HCT116 (cell line): ENCODE measurements at regions not wholly inside any gene's neighbourhood (a gene's known extent, or its start where the extent isn't known, plus 50 kb on each side); places are given as distances from the start of the nearest gene placed in this dataset.

Source experiments
- ATAC-seq: fragments of 200-7000 bp; cut with Tn5 transposase; 2 replicates; pipeline ENCODE4 v1.9.1; 2020; ENCODE audit warnings: mild to moderate bottlenecking, moderate library complexity
- BruUV-seq: library from RNA; stranded (reverse); fragments of 400-500 nt; replicated peaks from 2 replicates; lab custom pipeline; 2021; lab: Mats Ljungman, UMichigan
- CTCF ChIA-PET: fragments of 300-600 bp; sonication (Branson Sonifier 250); formaldehyde crosslinking; loops from one replicate; lab custom pipeline; 2021; ENCODE audit warnings: antibody characterized with exemption; lab: Charles Lee
- POLR2A ChIA-PET: fragments of 300-600, 350-600 bp; sonication (Branson Sonifier 250); formaldehyde crosslinking; loops from one replicate; lab custom pipeline; 2021; ENCODE audit warnings: antibody characterized with exemption; lab: Charles Lee
- RAD21 ChIA-PET, 2 experiments: fragments of 300-600 bp; sonication (Branson Sonifier 250); formaldehyde crosslinking; loops; one replicate each; lab custom pipeline; 2023; ENCODE audit warnings: low total read pairs in 2 of 2; ENCODE audit not compliant: uncharacterized antibody in 2 of 2, unreplicated experiment in 2 of 2, low non-redundant PET in 1 of 2; lab: Charles Lee
- DNase-seq: peaks from one replicate; pipeline ENCODE4 v3.0.0-alpha.2; 2010; ENCODE audit warnings: low read depth, low spot score
- H2AFZ ChIP-seq: fragments of 200-600 bp; shearing (Covaris generic), sonication (generic); 2 replicates; pipeline ENCODE4 v1.6.1; 2017; ENCODE audit warnings: low read depth, mixed run types, mixed read lengths, antibody characterized with exemption, low read length; ENCODE audit not compliant: poor library complexity, severe bottlenecking
- H3K27ac ChIP-seq: 2 replicates; pipeline ENCODE4 v1.5.1; 2012; ENCODE audit warnings: low read depth, low read length
- H3K27me3 ChIP-seq: fragments of 200-600 bp; sonication (generic); 2 replicates; pipeline ENCODE4 v1.6.1; 2016; ENCODE audit warnings: mixed run types, low read length, mixed read lengths; ENCODE audit not compliant: insufficient read depth
- H3K36me3 ChIP-seq, 2 experiments: fragments of 200-500 bp in 1 of 2; fragments of 200-600 bp in 1 of 2; sonication (Bioruptor generic) in 1 of 2; sonication (generic) in 1 of 2; 2 replicates each; pipeline versions ENCODE4 v1.5.1 to v1.6.1; 2014 to 2016; ENCODE audit warnings: low read length in 2 of 2, inconsistent platforms in 1 of 2, mixed read lengths in 1 of 2, mixed run types in 1 of 2; ENCODE audit not compliant: insufficient read depth in 2 of 2, control insufficient read depth in 1 of 2
- H3K4me1 ChIP-seq, 2 experiments: fragments of 200-600 bp in 1 of 2; sonication (generic) in 1 of 2; 2 replicates each; pipeline versions ENCODE4 v1.5.1 to v1.6.1; 2012 to 2017; ENCODE audit warnings: low read length in 2 of 2, inconsistent platforms in 1 of 2, mild to moderate bottlenecking in 1 of 2, mixed read lengths in 1 of 2, mixed run types in 1 of 2, moderate library complexity in 1 of 2; ENCODE audit not compliant: insufficient read depth in 2 of 2, control insufficient read depth in 1 of 2
- H3K4me2 ChIP-seq: fragments of 200-600 bp; sonication (generic); 2 replicates; pipeline ENCODE4 v1.6.1; 2017; ENCODE audit warnings: mixed run types, low read length, mixed read lengths
- H3K4me3 ChIP-seq, 2 experiments: fragments of 200-600 bp in 1 of 2; sonication (generic) in 1 of 2; replicated peaks in 1 of 2; 2 replicates each; pipeline ENCODE4 v1.5.1; 2011 to 2016; ENCODE audit warnings: low read length in 2 of 2, control low read depth in 1 of 2, low read depth in 1 of 2, mild to moderate bottlenecking in 1 of 2, mixed read lengths in 1 of 2, mixed run types in 1 of 2
- H3K79me2 ChIP-seq: fragments of 200-600 bp; sonication (generic); 2 replicates; pipeline ENCODE4 v1.6.1; 2017; ENCODE audit warnings: mild to moderate bottlenecking, mixed run types, low read length, moderate library complexity, mixed read lengths; ENCODE audit not compliant: insufficient read depth
- H3K9ac ChIP-seq: fragments of 200-600 bp; sonication (generic); 2 replicates; pipeline ENCODE4 v1.6.1; 2016; ENCODE audit warnings: low read length, mixed read lengths
- H3K9me2 ChIP-seq: fragments of 200-600 bp; sonication (generic), shearing (Covaris generic); 2 replicates; pipeline ENCODE4 v1.6.1; 2017; ENCODE audit warnings: mixed run types, mild to moderate bottlenecking, moderate library complexity; ENCODE audit not compliant: insufficient read depth
- H3K9me3 ChIP-seq, 2 experiments: fragments of 200-500 bp in 1 of 2; fragments of 200-600 bp in 1 of 2; sonication (Bioruptor generic) in 1 of 2; sonication (generic) in 1 of 2; 2 replicates each; pipeline ENCODE4 v1.6.1; 2014 to 2017; ENCODE audit warnings: low read length in 2 of 2, mixed read lengths in 2 of 2, inconsistent platforms in 1 of 2, low read depth in 1 of 2, mild to moderate bottlenecking in 1 of 2, mixed run types in 1 of 2, moderate library complexity in 1 of 2; ENCODE audit not compliant: control insufficient read depth in 1 of 2, insufficient read depth in 1 of 2
- H4K20me1 ChIP-seq: fragments of 200-600 bp; sonication (generic), shearing (Covaris generic); 2 replicates; pipeline ENCODE4 v1.6.1; 2017; ENCODE audit warnings: mixed run types, mild to moderate bottlenecking, moderate library complexity; ENCODE audit not compliant: insufficient read depth
- ATF3 ChIP-seq: IDR thresholded peaks from 2 replicates; pipeline ENCODE4 v1.6.1; 2012
- CBX3 ChIP-seq: IDR thresholded peaks from 2 replicates; pipeline ENCODE4 v1.6.1; 2012; ENCODE audit warnings: low read depth
- CEBPB ChIP-seq: IDR thresholded peaks from 2 replicates; pipeline ENCODE4 v1.6.1; 2012; ENCODE audit warnings: low read depth
- EGR1 ChIP-seq: IDR thresholded peaks from 2 replicates; pipeline ENCODE4 v1.6.1; 2012; ENCODE audit warnings: low read depth
- ELF1 ChIP-seq: IDR thresholded peaks from 2 replicates; pipeline ENCODE4 v1.6.1; 2012; ENCODE audit warnings: low read depth, borderline replicate concordance
- EZH2 ChIP-seq: fragments of 200-600 bp; sonication (generic); IDR thresholded peaks from 2 replicates; pipeline ENCODE4 v1.6.1; 2017; ENCODE audit warnings: antibody characterized with exemption, mixed run types
- FOSL1 ChIP-seq: IDR thresholded peaks from 2 replicates; pipeline ENCODE4 v1.6.1; 2012; ENCODE audit warnings: low read depth
- JUND ChIP-seq: IDR thresholded peaks from 2 replicates; pipeline ENCODE4 v1.6.1; 2012
- POLR2A ChIP-seq: IDR thresholded peaks from 2 replicates; pipeline ENCODE4 v1.7.0; 2011; ENCODE audit warnings: borderline replicate concordance; ENCODE audit not compliant: insufficient read depth, insufficient read length; ENCODE audit errors: extremely low read depth
- POLR2AphosphoS5 ChIP-seq: IDR thresholded peaks from 2 replicates; pipeline ENCODE4 v1.6.1; 2011; ENCODE audit warnings: mild to moderate bottlenecking, low read depth, low read length, moderate library complexity
- RAD21 ChIP-seq: IDR thresholded peaks from 2 replicates; pipeline ENCODE4 v1.6.1; 2012; ENCODE audit warnings: low read depth, mild to moderate bottlenecking
- SIN3A ChIP-seq: IDR thresholded peaks from 2 replicates; pipeline ENCODE4 v1.6.1; 2012; ENCODE audit warnings: low read depth
- SP1 ChIP-seq: IDR thresholded peaks from 2 replicates; pipeline ENCODE4 v1.6.1; 2012; ENCODE audit warnings: low read depth
- SRF ChIP-seq: IDR thresholded peaks from 2 replicates; pipeline ENCODE4 v1.6.1; 2012; ENCODE audit warnings: low read depth
- TCF7L2 ChIP-seq: IDR thresholded peaks from 2 replicates; pipeline ENCODE4 v1.7.0; 2011; ENCODE audit warnings: borderline replicate concordance, inconsistent platforms; ENCODE audit not compliant: insufficient read depth, insufficient read length; ENCODE audit errors: extremely low read depth
- ZNF274 ChIP-seq: fragments of 200-500 bp; sonication (Bioruptor generic); IDR thresholded peaks from 2 replicates; pipeline ENCODE4 v1.6.1; 2014; ENCODE audit warnings: mild to moderate bottlenecking, low read depth, low read length, inconsistent platforms
- intact Hi-C: fragments of 100-400 bp; cut with micrococcal nuclease; formaldehyde crosslinking; loops from 2 replicates; pipeline ENCODE4 v1.10.0; 2022
- TF ChIP-seq, protein P1 (sequence below): IDR thresholded peaks from 2 replicates; pipeline ENCODE4 v1.6.1; 2011; ENCODE audit warnings: mild to moderate bottlenecking, low read length, moderate library complexity; ENCODE audit not compliant: insufficient replicate concordance; ENCODE audit errors: extremely low read depth
- TF ChIP-seq, protein P2 (sequence below): IDR thresholded peaks from 2 replicates; pipeline ENCODE4 v1.6.1; 2012

DNA sequence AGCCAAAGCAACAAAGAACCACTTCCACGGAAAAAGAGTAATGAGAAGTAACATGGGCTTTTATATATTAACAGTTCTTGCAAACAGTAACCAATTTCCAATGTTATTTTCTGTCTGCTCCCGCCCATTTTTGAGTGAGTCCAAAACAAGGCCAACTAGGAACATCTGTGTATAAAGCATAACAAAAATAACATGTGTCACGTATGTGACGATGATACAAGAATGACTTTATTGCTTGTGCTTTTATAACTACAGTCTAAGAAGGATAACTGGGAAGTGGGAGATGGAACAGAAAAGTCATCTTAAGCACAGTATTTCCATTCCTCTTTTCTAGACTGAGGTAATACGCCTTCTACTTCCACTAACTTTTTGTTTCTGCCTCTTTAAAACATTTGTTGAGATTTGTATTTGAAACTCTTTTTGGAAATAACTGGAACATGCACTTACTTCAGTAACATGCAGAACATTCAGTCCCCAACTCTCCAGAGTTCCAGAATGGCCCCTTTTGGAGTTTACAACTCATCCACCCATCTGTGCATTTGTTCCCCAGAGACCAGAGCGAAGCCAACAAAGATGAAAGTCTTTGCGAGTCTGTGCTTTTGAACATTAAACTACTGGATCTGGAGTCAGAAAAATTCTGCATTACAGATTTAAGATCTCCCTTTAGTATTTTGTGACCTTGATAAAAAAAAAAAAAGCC is 143.0 kb upstream of the ZRANB2 start:
- Histone ChIP-seq H3K79me2 (no peaks in the 10 kb centered on the region), H3K9me3 (no peaks in the 10 kb centered on the region), H3K9ac (no peak overlapping the region), H3K27me3 (no peaks in the 10 kb centered on the region), H4K20me1 (no peaks in the 10 kb centered on the region), H2AFZ (no peak overlapping the region), H3K36me3 (no peaks in the 10 kb centered on the region), H3K4me1 (no peaks in the 10 kb centered on the region), H3K4me3 (no peak overlapping the region), H3K9me2 (no peaks in the 10 kb centered on the region), H3K4me2 (no peak overlapping the region), H3K27ac (no peak overlapping the region)
- ChIA-PET CTCF (no interaction called here), POLR2A (no interaction called here), RAD21 (no interaction called here)
- TF ChIP-seq SRF (no peak), POLR2A (no peak), CBX3 (no peak), SIN3A (no peak), JUND (no peak), EGR1 (no peak), ATF3 (no peak), ZNF274 (no peak)
- TF ChIP-seq, protein P1, sequence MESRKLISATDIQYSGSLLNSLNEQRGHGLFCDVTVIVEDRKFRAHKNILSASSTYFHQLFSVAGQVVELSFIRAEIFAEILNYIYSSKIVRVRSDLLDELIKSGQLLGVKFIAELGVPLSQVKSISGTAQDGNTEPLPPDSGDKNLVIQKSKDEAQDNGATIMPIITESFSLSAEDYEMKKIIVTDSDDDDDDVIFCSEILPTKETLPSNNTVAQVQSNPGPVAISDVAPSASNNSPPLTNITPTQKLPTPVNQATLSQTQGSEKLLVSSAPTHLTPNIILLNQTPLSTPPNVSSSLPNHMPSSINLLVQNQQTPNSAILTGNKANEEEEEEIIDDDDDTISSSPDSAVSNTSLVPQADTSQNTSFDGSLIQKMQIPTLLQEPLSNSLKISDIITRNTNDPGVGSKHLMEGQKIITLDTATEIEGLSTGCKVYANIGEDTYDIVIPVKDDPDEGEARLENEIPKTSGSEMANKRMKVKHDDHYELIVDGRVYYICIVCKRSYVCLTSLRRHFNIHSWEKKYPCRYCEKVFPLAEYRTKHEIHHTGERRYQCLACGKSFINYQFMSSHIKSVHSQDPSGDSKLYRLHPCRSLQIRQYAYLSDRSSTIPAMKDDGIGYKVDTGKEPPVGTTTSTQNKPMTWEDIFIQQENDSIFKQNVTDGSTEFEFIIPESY = no peak
- BruUV-seq = no TSS peak
- no peak for ATAC-seq
- no peak for DNase-seq
- intact Hi-C loops = no loop called here

DNA sequence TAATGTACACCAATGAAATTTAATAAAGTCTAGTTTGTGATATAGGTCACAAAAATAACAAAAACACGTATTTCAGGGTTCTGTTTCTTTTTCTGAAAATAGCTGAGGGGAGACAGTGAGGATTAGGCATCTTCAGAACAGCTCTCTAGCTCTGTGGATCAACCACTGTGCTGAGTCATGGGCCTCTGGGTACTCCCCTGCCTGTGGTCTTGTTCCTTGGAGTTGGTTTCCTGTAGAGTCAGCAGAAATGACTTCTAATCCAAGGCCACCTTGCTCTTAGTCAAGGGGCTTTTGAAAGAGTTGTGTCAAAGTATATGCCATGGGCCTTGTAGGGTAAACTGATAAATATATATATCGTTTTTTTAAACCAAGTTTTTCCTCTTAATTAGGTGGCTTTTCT is 141.8 kb upstream of the ZRANB2 start:
- no peak for DNase-seq
- CTCF ChIA-PET = no interaction called here
- TF ChIP-seq SP1 (no peak), POLR2AphosphoS5 (no peak), SRF (no peak), FOSL1 (no peak), RAD21 (no peak), EZH2 (no peak), TCF7L2 (no peak), ELF1 (no peak), CEBPB (no peak), ATF3 (no peak), POLR2A (no peak)
- TF ChIP-seq, protein P2, sequence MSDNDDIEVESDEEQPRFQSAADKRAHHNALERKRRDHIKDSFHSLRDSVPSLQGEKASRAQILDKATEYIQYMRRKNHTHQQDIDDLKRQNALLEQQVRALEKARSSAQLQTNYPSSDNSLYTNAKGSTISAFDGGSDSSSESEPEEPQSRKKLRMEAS = no peak

More for the DNA sequence above, 141.8 kb upstream of the ZRANB2 start:
- no peaks in the 10 kb centered on the region for H3K36me3 ChIP-seq
- H3K27ac ChIP-seq = no peak overlapping the region
- no peak overlapping the region for H3K4me2 ChIP-seq
- H3K9ac ChIP-seq = no peak overlapping the region
- H3K4me3 ChIP-seq = no peak overlapping the region
- H4K20me1 ChIP-seq = no peaks in the 10 kb centered on the region
- RAD21 ChIA-PET = no interaction called here
- H3K79me2 ChIP-seq = no peaks in the 10 kb centered on the region
- no peaks in the 10 kb centered on the region for H3K4me1 ChIP-seq
- no peaks in the 10 kb centered on the region for H3K9me2 ChIP-seq
- POLR2A ChIA-PET = no interaction called here
- intact Hi-C loops = no loop called here
- no peaks in the 10 kb centered on the region for H3K27me3 ChIP-seq
- no peak overlapping the region for H2AFZ ChIP-seq
- H3K9me3 ChIP-seq = no peaks in the 10 kb centered on the region
- no peak for ATAC-seq
- BruUV-seq = no TSS peak
